ENCODE measurements at regions not wholly inside any gene's neighbourhood (a gene's known extent, or its start where the extent isn't known, plus 50 kb on each side); places are given as distances from the start of the nearest gene placed in this dataset.

DNA sequence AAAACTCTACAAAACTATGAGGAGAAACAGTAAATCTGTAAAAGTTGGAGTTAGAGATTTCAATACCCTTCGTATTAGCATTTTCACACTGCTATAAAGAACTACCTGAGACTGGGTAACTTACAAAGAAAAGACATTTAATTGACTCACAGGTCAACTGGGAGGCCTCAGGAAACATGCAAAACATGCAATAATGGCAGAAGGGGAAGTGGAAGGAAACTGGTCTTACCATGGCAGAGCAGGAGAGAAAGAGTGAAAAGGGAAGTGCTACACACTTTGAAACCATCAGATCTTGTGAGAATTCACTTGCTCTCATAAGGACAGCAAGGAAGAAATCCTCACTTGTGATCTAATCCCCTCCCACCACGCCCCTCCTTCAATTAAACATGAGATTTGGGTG, 949.9 kb downstream of the TECRL start:
- Histone ChIP-seq H2AK5ac (ENCODE audit: insufficient read length, low read length) (no peak overlapping the region), H3K23ac (ENCODE audit: insufficient read length, low read depth, low read length) (no peak overlapping the region), H3K9ac (ENCODE audit: extremely low read depth, insufficient read length, low read length) (no peak overlapping the region), H2BK12ac (ENCODE audit: insufficient read length, low read depth, low read length) (no peak overlapping the region), H3K56ac (ENCODE audit: insufficient read length, low read depth, low read length) (no peak overlapping the region), H2AFZ (ENCODE audit: low read length) (no peak overlapping the region), H2BK15ac (ENCODE audit: low read depth, low read length) (no peak overlapping the region), H3K9me3 (ENCODE audit: control insufficient read depth, low read depth, low read length) (no peaks in the 10 kb centered on the region), H4K5ac (ENCODE audit: insufficient read length, low read depth, low read length) (no peak overlapping the region), H3K23me2 (ENCODE audit: insufficient read length, low read depth, low read length, poor library complexity, severe bottlenecking) (no peaks in the 10 kb centered on the region), H2BK5ac (ENCODE audit: insufficient read length, low read length) (no peak overlapping the region), H3T11ph (ENCODE audit: low read length) (no peak overlapping the region), H2BK20ac (ENCODE audit: low read depth, low read length, poor library complexity, severe bottlenecking) (no peak overlapping the region), H3K14ac (ENCODE audit: insufficient read depth, low read length) (no peak overlapping the region), H3K27ac (ENCODE audit: insufficient read length, low read depth, low read length) (no peak overlapping the region), H3K27me3 (ENCODE audit: insufficient read depth, low read length) (no peaks in the 10 kb centered on the region; the same call in 1 of the 2 replicates), H3K4me2 (ENCODE audit: insufficient read depth, insufficient read length, low read length) (no peak overlapping the region), H3K18ac (ENCODE audit: insufficient read length, low read depth, low read length) (no peak overlapping the region), H3K4ac (ENCODE audit: low read depth, low read length) (no peak overlapping the region), H4K20me1 (ENCODE audit: control insufficient read depth, insufficient read depth, insufficient read length) (no peaks in the 10 kb centered on the region), H3K79me1 (ENCODE audit: insufficient read depth, low read depth, low read length, poor library complexity, severe bottlenecking) (no peaks in the 10 kb centered on the region), H3K4me1 (ENCODE audit: insufficient read depth, low read length) (no peaks in the 10 kb centered on the region), H4K91ac (ENCODE audit: insufficient read length, low read depth, low read length) (no peak overlapping the region), H2BK120ac (ENCODE audit: low read depth, low read length, poor library complexity, severe bottlenecking) (no peak overlapping the region), H3K79me2 (ENCODE audit: insufficient read depth, low read length) (no peaks in the 10 kb centered on the region), H4K8ac (replicated peaks; ENCODE audit: insufficient read length, low read depth, low read length) (no peak overlapping the region)
- TF ChIP-seq, protein P1, sequence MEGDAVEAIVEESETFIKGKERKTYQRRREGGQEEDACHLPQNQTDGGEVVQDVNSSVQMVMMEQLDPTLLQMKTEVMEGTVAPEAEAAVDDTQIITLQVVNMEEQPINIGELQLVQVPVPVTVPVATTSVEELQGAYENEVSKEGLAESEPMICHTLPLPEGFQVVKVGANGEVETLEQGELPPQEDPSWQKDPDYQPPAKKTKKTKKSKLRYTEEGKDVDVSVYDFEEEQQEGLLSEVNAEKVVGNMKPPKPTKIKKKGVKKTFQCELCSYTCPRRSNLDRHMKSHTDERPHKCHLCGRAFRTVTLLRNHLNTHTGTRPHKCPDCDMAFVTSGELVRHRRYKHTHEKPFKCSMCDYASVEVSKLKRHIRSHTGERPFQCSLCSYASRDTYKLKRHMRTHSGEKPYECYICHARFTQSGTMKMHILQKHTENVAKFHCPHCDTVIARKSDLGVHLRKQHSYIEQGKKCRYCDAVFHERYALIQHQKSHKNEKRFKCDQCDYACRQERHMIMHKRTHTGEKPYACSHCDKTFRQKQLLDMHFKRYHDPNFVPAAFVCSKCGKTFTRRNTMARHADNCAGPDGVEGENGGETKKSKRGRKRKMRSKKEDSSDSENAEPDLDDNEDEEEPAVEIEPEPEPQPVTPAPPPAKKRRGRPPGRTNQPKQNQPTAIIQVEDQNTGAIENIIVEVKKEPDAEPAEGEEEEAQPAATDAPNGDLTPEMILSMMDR (conservative IDR thresholded peaks at IDR 0.05): no peak
- Mint-ChIP-seq H3K27me3 (ENCODE audit: low read depth) (no peaks in the 10 kb centered on the region), H3K36me3 (ENCODE audit: insufficient read depth in 1 of 3, low read depth in 3 of 3) (no peaks in the 10 kb centered on the region), H3K4me3 (no peak overlapping the region), H3K9me3 (no peaks in the 10 kb centered on the region), H3K27ac (no peak overlapping the region), H3K4me1 (no peaks in the 10 kb centered on the region)
- no CpG with 5 or more reads among the region's 2 CpGs for WGBS (ENCODE audit: extremely low coverage, insufficient read length, low lambda C conversion rate)
- DNase-seq: no peak

All from H9 (cell line).